BJ (cell line): ENCODE measurements at regions not wholly inside any gene's neighbourhood (a gene's known extent, or its start where the extent isn't known, plus 50 kb on each side); places are given as distances from the start of the nearest gene placed in this dataset.

Experiments used
- CTCF ChIA-PET: fragments of 350-600 bp; formaldehyde crosslinking; extraction: SDS; loops from one replicate; lab custom pipeline; 2021; ENCODE audit warnings: antibody characterized with exemption, inconsistent platforms; lab: Yijun Ruan, JAX
- POLR2A ChIA-PET: fragments of 300-600 bp; sonication (Branson Sonifier 250); formaldehyde crosslinking; extraction: SDS; loops from one replicate; lab custom pipeline; 2021; ENCODE audit warnings: antibody characterized with exemption; lab: Charles Lee
- DNase-seq: peaks from one replicate; pipeline ENCODE4 v3.0.0-alpha.2; 2011; ENCODE audit warnings: low read depth
- H3K27me3 ChIP-seq: 2 replicates; pipeline ENCODE4 v1.6.0; 2011; ENCODE audit warnings: low read length; ENCODE audit not compliant: control insufficient read depth, insufficient read depth
- H3K36me3 ChIP-seq: 2 replicates; pipeline ENCODE4 v1.5.1; 2011; ENCODE audit warnings: low read length; ENCODE audit not compliant: control insufficient read depth, insufficient read depth
- H3K4me3 ChIP-seq: 2 replicates; pipeline ENCODE4 v1.5.1; 2011; ENCODE audit warnings: low read depth, mild to moderate bottlenecking, control low read depth, low read length
- TF ChIP-seq, protein P1 (sequence below): IDR thresholded peaks from 2 replicates; pipeline ENCODE4 v1.5.1; 2011; ENCODE audit warnings: low read depth, mild to moderate bottlenecking, control low read depth, inconsistent platforms, low read length, moderate library complexity; ENCODE audit not compliant: insufficient read depth

DNA sequence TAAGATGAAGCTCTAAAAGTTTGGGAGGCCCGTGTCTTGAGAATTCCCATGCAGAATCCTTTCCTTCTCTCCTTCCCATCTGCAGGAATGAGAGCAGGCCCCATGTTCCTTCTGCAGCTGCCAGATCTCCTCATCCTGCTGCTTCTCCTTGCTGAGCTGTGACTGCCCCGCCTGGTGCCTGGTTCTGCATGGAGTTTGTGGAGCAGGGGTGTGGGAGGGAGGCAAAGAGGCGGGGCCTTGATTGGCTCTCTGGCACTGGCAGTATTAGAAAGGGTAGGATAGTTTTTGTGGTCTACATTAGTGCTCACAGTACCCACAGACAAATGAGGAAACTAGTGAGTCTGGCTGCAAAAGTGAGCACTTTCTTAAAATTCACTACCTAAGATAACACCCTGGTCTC is 91.1 kb upstream of the CLPB start:
- Histone ChIP-seq H3K4me3 (no peak overlapping the region), H3K27me3 (peaks cover 2% of the 10 kb centered on the region), H3K36me3 (no peaks in the 10 kb centered on the region)
- POLR2A ChIA-PET: no interaction called here
- TF ChIP-seq, protein P1, sequence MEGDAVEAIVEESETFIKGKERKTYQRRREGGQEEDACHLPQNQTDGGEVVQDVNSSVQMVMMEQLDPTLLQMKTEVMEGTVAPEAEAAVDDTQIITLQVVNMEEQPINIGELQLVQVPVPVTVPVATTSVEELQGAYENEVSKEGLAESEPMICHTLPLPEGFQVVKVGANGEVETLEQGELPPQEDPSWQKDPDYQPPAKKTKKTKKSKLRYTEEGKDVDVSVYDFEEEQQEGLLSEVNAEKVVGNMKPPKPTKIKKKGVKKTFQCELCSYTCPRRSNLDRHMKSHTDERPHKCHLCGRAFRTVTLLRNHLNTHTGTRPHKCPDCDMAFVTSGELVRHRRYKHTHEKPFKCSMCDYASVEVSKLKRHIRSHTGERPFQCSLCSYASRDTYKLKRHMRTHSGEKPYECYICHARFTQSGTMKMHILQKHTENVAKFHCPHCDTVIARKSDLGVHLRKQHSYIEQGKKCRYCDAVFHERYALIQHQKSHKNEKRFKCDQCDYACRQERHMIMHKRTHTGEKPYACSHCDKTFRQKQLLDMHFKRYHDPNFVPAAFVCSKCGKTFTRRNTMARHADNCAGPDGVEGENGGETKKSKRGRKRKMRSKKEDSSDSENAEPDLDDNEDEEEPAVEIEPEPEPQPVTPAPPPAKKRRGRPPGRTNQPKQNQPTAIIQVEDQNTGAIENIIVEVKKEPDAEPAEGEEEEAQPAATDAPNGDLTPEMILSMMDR: no peak
- CTCF ChIA-PET: interaction anchor here (0.6 to 1.3 kb wide), 3 partner anchors 9 to 54 kb away, joined by 3 to 5 read pairs (median 3); no protein-coding TSS in a partner anchor
- DNase-seq: no peak

DNA sequence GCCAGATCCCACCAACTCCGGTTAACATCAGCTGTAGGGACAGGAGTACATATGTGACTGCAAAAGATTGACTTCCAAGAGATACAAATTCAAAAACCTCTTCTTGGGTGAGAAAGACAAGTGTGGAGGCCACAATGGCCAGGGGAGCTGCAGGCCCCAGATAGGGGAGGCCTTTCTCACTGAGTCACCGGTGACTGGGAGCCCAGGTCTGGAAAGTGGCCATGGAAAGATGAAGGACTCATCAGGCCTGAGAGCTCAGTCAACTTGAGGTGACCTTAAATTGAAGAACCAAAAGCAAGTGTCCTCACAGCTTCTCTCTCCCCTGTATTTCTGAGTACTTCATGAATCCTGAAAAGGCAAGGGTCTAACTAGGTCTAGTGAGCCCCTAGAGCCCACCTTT is 90.4 kb upstream of the CLPB start:
- no peak for DNase-seq
- H3K27me3 ChIP-seq: peaks cover 2% of the 10 kb centered on the region
- ChIA-PET CTCF (interaction anchor here (1.2 to 1.5 kb wide), 4 partner anchors 10 to 54 kb away, joined by 3 to 4 read pairs (median 4); no protein-coding TSS in a partner anchor), POLR2A (no interaction called here)
- H3K4me3 ChIP-seq: no peak overlapping the region
- H3K36me3 ChIP-seq: no peaks in the 10 kb centered on the region
- TF ChIP-seq, protein P1: no peak

DNA sequence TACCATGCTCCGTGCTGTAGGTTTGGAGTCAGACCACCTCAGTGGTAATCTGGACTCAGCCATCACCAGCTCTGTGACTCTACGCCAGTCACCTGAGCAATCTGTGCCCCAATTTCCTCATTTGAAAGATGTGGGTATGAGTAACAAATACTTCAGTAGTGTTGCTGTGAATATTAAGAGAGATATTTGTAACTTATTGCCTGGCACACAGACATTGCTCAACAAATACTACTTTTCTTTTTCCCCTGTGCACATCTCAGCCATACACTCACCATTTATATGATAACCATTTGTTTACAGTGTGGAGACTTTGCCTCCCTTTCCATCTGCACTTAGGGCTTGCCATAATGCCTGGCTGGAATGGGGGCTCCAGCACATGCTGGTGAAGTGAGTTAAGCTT is 89.7 kb upstream of the CLPB start:
- CTCF ChIA-PET: interaction anchor here (1.2 to 1.5 kb wide), 3 partner anchors 11 to 29 kb away, joined by 4 read pairs; no protein-coding TSS in a partner anchor
- no peak for DNase-seq
- Histone ChIP-seq H3K4me3 (no peak overlapping the region), H3K27me3 (peaks cover 2% of the 10 kb centered on the region), H3K36me3 (no peaks in the 10 kb centered on the region)
- POLR2A ChIA-PET: no interaction called here
- TF ChIP-seq, protein P1: no peak

DNA sequence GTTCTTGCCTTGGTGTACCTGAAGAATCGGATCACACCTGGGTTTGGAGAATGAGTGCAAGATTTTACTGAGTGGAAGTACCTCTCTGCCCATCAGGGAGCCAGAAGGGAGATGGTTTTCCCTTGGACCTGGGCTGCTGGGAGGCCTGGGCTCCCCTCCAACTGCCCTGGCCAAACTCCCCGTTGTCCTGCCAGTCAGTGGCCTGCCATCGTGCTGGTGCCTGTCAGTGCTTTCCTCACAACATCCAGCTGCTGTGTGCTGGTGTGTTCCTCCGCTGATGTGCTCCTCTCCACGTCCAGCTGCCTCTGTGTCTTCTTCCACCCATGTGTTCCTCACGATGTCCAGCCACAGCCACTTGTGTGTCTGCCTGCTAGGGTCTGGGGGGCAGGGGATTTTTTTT is 87.9 kb upstream of the CLPB start:
- TF ChIP-seq, protein P1: no peak
- Histone ChIP-seq H3K36me3 (no peaks in the 10 kb centered on the region), H3K4me3 (no peak overlapping the region), H3K27me3 (peaks cover 2% of the 10 kb centered on the region)
- ChIA-PET CTCF (interaction anchor here (0.9 kb wide), 1 partner anchor 51 kb away, joined by 3 read pairs; no protein-coding TSS in a partner anchor), POLR2A (no interaction called here)
- no peak for DNase-seq

- DNase-seq: no peak
- Histone ChIP-seq H3K36me3 (no peaks in the 10 kb centered on the region), H3K4me3 (no peak overlapping the region), H3K27me3 (peaks cover 4% of the 10 kb centered on the region)
- TF ChIP-seq, protein P1: no peak
- CTCF ChIA-PET: interaction anchor here (0.9 kb wide), 1 partner anchor 13 kb away, joined by 3 read pairs; no protein-coding TSS in a partner anchor
- POLR2A ChIA-PET: no interaction called here
These were observed 87.3 kb upstream of the CLPB start for GRCh38 chr11:72521664-72522063.
